Cardiac muscle cell (in vitro differentiated cells and primary cell): ENCODE measurements at regions not wholly inside any gene's neighbourhood (a gene's known extent, or its start where the extent isn't known, plus 50 kb on each side); places are given as distances from the start of the nearest gene placed in this dataset.

Experiments used
- DNase-seq, 2 donors: peaks; one replicate each; pipeline versions ENCODE4 v3.0.0 to v3.0.0-alpha.2; 2010 to 2017; ENCODE audit warnings: low read depth in 1 of 2, low spot score in 1 of 2
- H3K27ac ChIP-seq: fragments of 200-600 bp; sonication (generic); 2 replicates; pipeline ENCODE4 v1.5.1; 2016
- H3K27me3 ChIP-seq: fragments of 200-600 bp; sonication (generic); 2 replicates; pipeline ENCODE4 v1.6.0; 2016; ENCODE audit warnings: control low read depth
- H3K36me3 ChIP-seq: fragments of 200-600 bp; sonication (generic); 2 replicates; pipeline ENCODE4 v1.5.1; 2016; ENCODE audit warnings: control low read depth
- H3K4me1 ChIP-seq: fragments of 200-600 bp; sonication (generic); 2 replicates; pipeline ENCODE4 v1.8.1; 2017; ENCODE audit warnings: low read depth, mild to moderate bottlenecking, mixed run types
- H3K4me3 ChIP-seq: fragments of 200-600 bp; sonication (generic); 2 replicates; pipeline ENCODE4 v1.5.1; 2016; ENCODE audit warnings: mild to moderate bottlenecking
- H3K9me3 ChIP-seq: fragments of 200-600 bp; sonication (generic); 2 replicates; pipeline ENCODE4 v1.5.1; 2017; ENCODE audit warnings: low read depth, mild to moderate bottlenecking, control low read depth
- TF ChIP-seq, protein P1 (sequence below): IDR thresholded peaks from 2 replicates; pipeline ENCODE4 v1.5.1; 2012; ENCODE audit warnings: low read depth, mild to moderate bottlenecking, low read length

DNA sequence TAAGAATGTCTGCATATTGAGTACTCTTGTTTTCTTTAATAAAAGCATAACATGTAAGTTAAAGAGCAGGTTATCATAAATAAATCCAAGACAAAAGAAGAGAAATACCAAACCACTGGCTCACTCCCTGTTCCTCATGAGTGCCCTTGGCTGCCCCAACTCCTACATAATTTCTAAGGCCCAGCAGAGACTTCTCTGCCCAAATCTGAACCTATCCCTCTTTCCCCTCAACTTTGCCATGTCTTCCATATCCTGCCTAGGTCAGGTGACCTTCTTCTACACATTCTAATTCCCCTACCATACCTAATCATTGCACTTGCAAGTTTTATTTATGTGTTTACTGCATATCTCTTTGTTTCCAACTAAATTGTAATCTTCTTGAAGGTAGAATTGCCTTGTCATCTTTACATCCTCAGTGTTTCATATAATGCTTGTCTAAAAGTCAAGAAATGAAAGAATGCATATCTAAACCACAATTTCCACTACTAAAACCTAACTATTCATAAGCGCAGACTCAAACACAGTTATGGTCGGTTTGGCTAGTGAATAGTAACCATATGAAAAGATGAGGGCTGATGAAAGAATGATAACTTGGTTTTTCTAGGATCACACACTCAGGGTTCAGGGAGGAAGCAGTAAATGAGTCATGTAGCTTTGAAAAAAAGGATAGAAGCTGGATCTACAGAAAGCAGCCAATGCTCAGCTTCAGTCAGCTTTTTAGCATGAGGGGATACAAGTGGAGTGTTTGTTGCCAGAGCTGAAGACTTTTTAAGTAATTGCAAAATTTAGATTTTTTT lies 53.3 kb upstream of the EYA4 start:
- no peaks in the 10 kb centered on the region for H3K27me3 ChIP-seq
- H3K4me3 ChIP-seq = no peak overlapping the region
- no peaks in the 10 kb centered on the region for H3K36me3 ChIP-seq
- H3K9me3 ChIP-seq = no peaks in the 10 kb centered on the region
- DNase-seq = peak in 1 of 2 donors; percentile 23
- no peak overlapping the region for H3K27ac ChIP-seq
- TF ChIP-seq, protein P1, sequence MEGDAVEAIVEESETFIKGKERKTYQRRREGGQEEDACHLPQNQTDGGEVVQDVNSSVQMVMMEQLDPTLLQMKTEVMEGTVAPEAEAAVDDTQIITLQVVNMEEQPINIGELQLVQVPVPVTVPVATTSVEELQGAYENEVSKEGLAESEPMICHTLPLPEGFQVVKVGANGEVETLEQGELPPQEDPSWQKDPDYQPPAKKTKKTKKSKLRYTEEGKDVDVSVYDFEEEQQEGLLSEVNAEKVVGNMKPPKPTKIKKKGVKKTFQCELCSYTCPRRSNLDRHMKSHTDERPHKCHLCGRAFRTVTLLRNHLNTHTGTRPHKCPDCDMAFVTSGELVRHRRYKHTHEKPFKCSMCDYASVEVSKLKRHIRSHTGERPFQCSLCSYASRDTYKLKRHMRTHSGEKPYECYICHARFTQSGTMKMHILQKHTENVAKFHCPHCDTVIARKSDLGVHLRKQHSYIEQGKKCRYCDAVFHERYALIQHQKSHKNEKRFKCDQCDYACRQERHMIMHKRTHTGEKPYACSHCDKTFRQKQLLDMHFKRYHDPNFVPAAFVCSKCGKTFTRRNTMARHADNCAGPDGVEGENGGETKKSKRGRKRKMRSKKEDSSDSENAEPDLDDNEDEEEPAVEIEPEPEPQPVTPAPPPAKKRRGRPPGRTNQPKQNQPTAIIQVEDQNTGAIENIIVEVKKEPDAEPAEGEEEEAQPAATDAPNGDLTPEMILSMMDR = no peak
- peaks cover 12% of the 10 kb centered on the region for H3K4me1 ChIP-seq

DNA sequence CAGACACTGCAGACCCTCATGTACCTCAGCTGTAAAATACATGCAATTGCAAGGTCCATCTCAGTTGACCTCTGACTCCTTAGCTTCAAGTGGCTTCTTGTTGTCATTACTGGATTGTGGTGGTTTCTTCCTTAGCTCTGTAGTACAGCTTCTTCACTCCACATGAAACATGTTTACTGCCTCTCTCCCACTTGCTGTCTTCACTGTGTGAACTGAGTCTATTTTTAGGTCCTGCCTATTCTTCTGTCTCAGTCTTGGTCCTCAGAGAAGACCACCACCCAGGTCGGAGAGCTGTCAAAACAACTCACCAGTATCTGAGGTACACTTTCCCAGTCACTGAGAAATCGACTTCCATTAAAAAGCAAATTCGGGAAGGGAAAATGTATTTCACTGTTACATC lies 50.2 kb upstream of the EYA4 start:
- no peaks in the 10 kb centered on the region for H3K36me3 ChIP-seq
- no peak overlapping the region for H3K4me3 ChIP-seq
- peaks cover 12% of the 10 kb centered on the region for H3K4me1 ChIP-seq
- TF ChIP-seq, protein P1 = no peak
- no peaks in the 10 kb centered on the region for H3K27me3 ChIP-seq
- no peak overlapping the region for H3K27ac ChIP-seq
- no peaks in the 10 kb centered on the region for H3K9me3 ChIP-seq
- no peak for DNase-seq

DNA sequence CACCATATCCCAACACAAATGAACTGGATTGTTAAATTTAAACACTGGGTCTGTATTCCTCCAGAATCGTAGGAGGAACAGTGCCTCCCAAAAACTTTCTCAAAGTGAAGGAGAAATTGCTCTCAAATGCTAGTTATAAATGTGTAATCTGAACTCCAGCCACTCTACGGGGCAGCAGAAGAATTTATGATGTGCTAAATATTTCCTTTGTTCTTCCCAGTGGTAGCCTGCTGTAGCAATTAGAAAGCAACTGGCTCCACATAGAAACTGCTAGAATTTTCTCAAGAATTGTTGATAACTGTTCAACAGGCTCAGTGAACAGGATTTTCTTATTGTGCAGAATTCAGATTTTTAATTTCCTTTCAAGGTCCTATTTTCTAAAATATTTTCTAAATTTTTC lies 49.8 kb upstream of the EYA4 start:
- no peak overlapping the region for H3K27ac ChIP-seq
- TF ChIP-seq, protein P1 = no peak
- no peaks in the 10 kb centered on the region for H3K36me3 ChIP-seq
- H3K4me1 ChIP-seq = peaks cover 12% of the 10 kb centered on the region
- no peaks in the 10 kb centered on the region for H3K27me3 ChIP-seq
- no peaks in the 10 kb centered on the region for H3K9me3 ChIP-seq
- H3K4me3 ChIP-seq = no peak overlapping the region
- no peak for DNase-seq
